Endothelial cell of umbilical vein (primary cell): ENCODE measurements at regions not wholly inside any gene's neighbourhood (a gene's known extent, or its start where the extent isn't known, plus 50 kb on each side); places are given as distances from the start of the nearest gene placed in this dataset.

Experiments
- BruUV-seq: library from RNA; stranded (reverse); fragments of 400-500 nt; replicated peaks from 2 replicates; lab custom pipeline; 2021; lab: Mats Ljungman, UMichigan
- CTCF ChIA-PET: fragments of 300-600, 350-600 bp; sonication (Branson Sonifier 250); formaldehyde crosslinking; loops from one replicate; lab custom pipeline; 2021; ENCODE audit warnings: antibody characterized with exemption, inconsistent platforms; lab: Charles Lee
- POLR2A ChIA-PET: fragments of 300-600, 350-600 bp; sonication (Branson Sonifier 250); formaldehyde crosslinking; loops from one replicate; lab custom pipeline; 2021; ENCODE audit warnings: antibody characterized with exemption, inconsistent platforms; lab: Charles Lee
- DNase-seq: peaks from one replicate; pipeline ENCODE4 v3.0.0-alpha.2; 2011; ENCODE audit warnings: low read depth, low spot score
- FAIRE-seq: peaks from 2 replicates; lab custom pipeline; 2011; peaks lifted over from hg19 to GRCh38; lab: Jason Lieb, UNC
- H2AFZ ChIP-seq: 2 replicates; pipeline ENCODE4 v1.6.0; 2012; ENCODE audit warnings: low read depth, low read length, control low read depth, inconsistent platforms
- H3K27ac ChIP-seq: 2 replicates; pipeline ENCODE4 v1.5.1; 2011; ENCODE audit warnings: low read depth, mild to moderate bottlenecking, control low read depth, low read length, moderate library complexity; ENCODE audit not compliant: insufficient read depth
- H3K27me3 ChIP-seq, 2 experiments: 2 replicates each; pipeline versions ENCODE4 v1.6.0 to v1.6.1; 2011; ENCODE audit warnings: low read length in 2 of 2, mixed read lengths in 1 of 2; ENCODE audit not compliant: control insufficient read depth in 2 of 2, insufficient read depth in 2 of 2
- H3K36me3 ChIP-seq, 2 experiments: 2 replicates in 1 of 2; 3 replicates in 1 of 2; pipeline ENCODE4 v1.5.1; 2011; ENCODE audit warnings: low read length in 2 of 2, mild to moderate bottlenecking in 1 of 2, moderate library complexity in 1 of 2; ENCODE audit not compliant: control insufficient read depth in 2 of 2, insufficient read depth in 2 of 2; ENCODE audit errors: extremely low read depth in 1 of 2
- H3K4me1 ChIP-seq: 3 replicates; pipeline ENCODE4 v1.5.1; 2011; ENCODE audit warnings: mild to moderate bottlenecking, low read length; ENCODE audit not compliant: control insufficient read depth, insufficient read depth; ENCODE audit errors: extremely low read depth
- H3K4me2 ChIP-seq: 2 replicates; pipeline ENCODE4 v1.6.1; 2011; ENCODE audit warnings: low read length, control low read depth, mixed read lengths; ENCODE audit not compliant: insufficient read depth
- H3K4me3 ChIP-seq, 3 experiments: fragments of 200-600 bp in 1 of 3; sonication (generic), shearing (Covaris generic) in 1 of 3; replicated peaks in 1 of 3; 2 replicates each; pipeline ENCODE4 v1.5.1; 2011 to 2016; ENCODE audit warnings: control low read depth in 3 of 3, low read length in 3 of 3, mild to moderate bottlenecking in 2 of 3, inconsistent platforms in 1 of 3, low read depth in 1 of 3, moderate library complexity in 1 of 3; ENCODE audit not compliant: insufficient read depth in 1 of 3
- H3K79me2 ChIP-seq: 2 replicates; pipeline ENCODE4 v1.6.0; 2012; ENCODE audit warnings: low read length, inconsistent platforms; ENCODE audit not compliant: control insufficient read depth, insufficient read depth
- H3K9ac ChIP-seq: replicated peaks from 2 replicates; pipeline ENCODE3; 2011; ENCODE audit warnings: low read length, control low read depth; ENCODE audit not compliant: insufficient read depth; ENCODE audit errors: extremely low read depth
- H3K9me1 ChIP-seq: replicated peaks from 3 replicates; pipeline ENCODE4 v1.6.0; 2011; ENCODE audit warnings: mild to moderate bottlenecking, low read length; ENCODE audit not compliant: control insufficient read depth, insufficient read depth; ENCODE audit errors: extremely low read depth
- H3K9me3 ChIP-seq: replicated peaks from 2 replicates; pipeline ENCODE4 v1.5.1; 2012; ENCODE audit warnings: low read length, inconsistent platforms; ENCODE audit not compliant: control insufficient read depth, insufficient read depth
- H4K20me1 ChIP-seq: replicated peaks from 2 replicates; pipeline ENCODE3; 2011; ENCODE audit warnings: mild to moderate bottlenecking, low read length; ENCODE audit not compliant: control insufficient read depth, insufficient read depth; ENCODE audit errors: extremely low read depth
- CTCF ChIP-seq, 2 donors: IDR thresholded peaks; 1 replicate in 1 of 2; 2 replicates in 1 of 2; pipeline ENCODE4 v1.5.1; 2011; ENCODE audit warnings: low read length in 2 of 2, mild to moderate bottlenecking in 2 of 2, moderate library complexity in 2 of 2, control low read depth in 1 of 2, inconsistent platforms in 1 of 2, low read depth in 1 of 2; ENCODE audit not compliant: insufficient read depth in 1 of 2; ENCODE audit errors: extremely low read depth in 1 of 2
- EZH2 ChIP-seq: IDR thresholded peaks from 2 replicates; pipeline ENCODE4 v1.6.1; 2012; ENCODE audit warnings: borderline replicate concordance, low read depth, mild to moderate bottlenecking, moderate library complexity, low read length, inconsistent platforms; ENCODE audit not compliant: severe bottlenecking
- FOS ChIP-seq: IDR thresholded peaks from 2 replicates; pipeline ENCODE4 v1.6.1; 2011; ENCODE audit warnings: mild to moderate bottlenecking, low read length, moderate library complexity, borderline replicate concordance; ENCODE audit not compliant: insufficient read depth
- GATA2 ChIP-seq: IDR thresholded peaks from 2 replicates; pipeline ENCODE4 v1.7.0; 2011; ENCODE audit warnings: low read depth, mild to moderate bottlenecking, moderate library complexity, mixed read lengths, low read length; ENCODE audit not compliant: insufficient read length, insufficient read depth
- JUN ChIP-seq: IDR thresholded peaks from 2 replicates; pipeline ENCODE4 v1.6.1; 2011; ENCODE audit warnings: borderline replicate concordance, low read depth; ENCODE audit not compliant: insufficient read length, insufficient read depth
- MAX ChIP-seq: IDR thresholded peaks from 2 replicates; pipeline ENCODE4 v1.6.1; 2011; ENCODE audit not compliant: insufficient read depth, insufficient read length
- MYC ChIP-seq: IDR thresholded peaks from one replicate; pipeline ENCODE4 v1.6.1; 2011; ENCODE audit warnings: mild to moderate bottlenecking, low read depth, low read length
- POLR2AphosphoS5 ChIP-seq: IDR thresholded peaks from 2 replicates; pipeline ENCODE4 v1.6.1; 2012; ENCODE audit warnings: low read depth, mild to moderate bottlenecking, control low read depth, low read length, moderate library complexity; ENCODE audit not compliant: insufficient read depth
- dilution Hi-C: fragments of 300-500 bp; cut with MboI; formaldehyde crosslinking; loops from one replicate; pipeline ENCODE4 v1.15.0; 2019; ENCODE audit warnings: low sequenced_read_pairs; ENCODE audit not compliant: extremely low pct_ligation_motif_present
- intact Hi-C: fragments of 100-400 bp; cut with micrococcal nuclease; formaldehyde crosslinking; loops from one replicate; pipeline ENCODE4 v1.10.0; 2022

- POLR2A ChIA-PET = no interaction called here
- dilution Hi-C loops = no loop called here
- CTCF ChIA-PET = no interaction called here
These were observed 236.6 kb downstream of the CCDC59 start for GRCh38 chr12:82121545-82121944.

More at GRCh38 chr12:82121545-82121944, 236.6 kb downstream of the CCDC59 start:
- Histone ChIP-seq H4K20me1 (no peaks in the 10 kb centered on the region), H3K36me3 (no peaks in the 10 kb centered on the region), H3K4me1 (no peaks in the 10 kb centered on the region), H2AFZ (no peak overlapping the region), H3K27ac (no peak overlapping the region), H3K79me2 (no peaks in the 10 kb centered on the region), H3K9me1 (no peaks in the 10 kb centered on the region), H3K9me3 (peaks cover 7% of the 10 kb centered on the region), H3K4me3 (no peak overlapping the region), H3K9ac (no peak overlapping the region), H3K27me3 (no peaks in the 10 kb centered on the region), H3K4me2 (no peak overlapping the region)
- no TSS peak for BruUV-seq
- DNase-seq (no peak), FAIRE-seq (no peak)
- intact Hi-C loops = no loop called here
- TF ChIP-seq EZH2 = no peak
- TF ChIP-seq GATA2 = no peak
- no peak for TF ChIP-seq FOS
- TF ChIP-seq CTCF (IDR thresholded peaks at IDR 0.05; ENCODE audit: extremely low read depth in 1 of 2, insufficient read depth in 1 of 2, low read depth in 1 of 2, low read length in 2 of 2) = no peak
- no peak for TF ChIP-seq JUN
- TF ChIP-seq MAX = no peak
- no peak for TF ChIP-seq POLR2AphosphoS5
- TF ChIP-seq MYC = no peak
